ENCODE measurements at regions not wholly inside any gene's neighbourhood (a gene's known extent, or its start where the extent isn't known, plus 50 kb on each side); places are given as distances from the start of the nearest gene placed in this dataset.

- Mint-ChIP-seq H3K27ac (no peak overlapping the region), H3K4me3 (no peak overlapping the region), H3K9me3 (peaks cover 35% of the 10 kb centered on the region), H3K4me1 (ENCODE audit: low read depth) (no peaks in the 10 kb centered on the region), H3K36me3 (ENCODE audit: low read depth) (no peaks in the 10 kb centered on the region), H3K27me3 (no peaks in the 10 kb centered on the region)
- intact Hi-C loops (cut with micrococcal nuclease) = no loop called here
Measured at GRCh38 chr1:238900334-238900865, 486.0 kb upstream of the CHRM3 start.

- no peak overlapping the region for H3K27ac Mint-ChIP-seq
- H3K4me1 Mint-ChIP-seq (ENCODE audit: low read depth) = no peaks in the 10 kb centered on the region
- H3K27me3 Mint-ChIP-seq = no peaks in the 10 kb centered on the region
- H3K36me3 Mint-ChIP-seq (ENCODE audit: low read depth) = no peaks in the 10 kb centered on the region
- peaks cover 35% of the 10 kb centered on the region for H3K9me3 Mint-ChIP-seq
- no peak overlapping the region for H3K4me3 Mint-ChIP-seq
- intact Hi-C loops (cut with micrococcal nuclease) = no loop called here
Measured at GRCh38 chr1:238898856-238899255, 487.5 kb upstream of the CHRM3 start.

DNA sequence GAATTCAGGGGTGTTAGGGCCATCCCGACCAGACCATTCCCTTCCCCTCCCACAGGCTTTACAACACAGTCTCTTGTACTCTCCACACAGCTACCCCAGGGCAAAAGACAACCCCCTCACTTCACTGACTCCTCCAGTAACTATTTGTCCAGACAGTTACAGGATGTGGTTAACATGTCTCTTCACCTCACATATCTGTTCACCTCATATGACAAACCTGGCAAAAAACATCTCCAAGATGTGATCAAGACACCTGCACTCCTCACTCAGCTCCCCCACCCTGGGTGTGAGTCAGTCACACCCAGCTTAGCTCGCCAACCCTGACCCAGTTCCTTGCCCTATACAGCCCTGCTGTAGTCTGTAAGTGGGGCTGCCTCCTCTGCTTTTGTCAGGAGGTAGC lies 490.5 kb upstream of the CHRM3 start:
- intact Hi-C loops (cut with micrococcal nuclease) = no loop called here
- Mint-ChIP-seq H3K9me3 (peaks cover 9% of the 10 kb centered on the region), H3K4me1 (ENCODE audit: low read depth) (no peaks in the 10 kb centered on the region), H3K36me3 (ENCODE audit: low read depth) (no peaks in the 10 kb centered on the region), H3K27me3 (no peaks in the 10 kb centered on the region), H3K4me3 (no peak overlapping the region), H3K27ac (no peak overlapping the region)

DNA sequence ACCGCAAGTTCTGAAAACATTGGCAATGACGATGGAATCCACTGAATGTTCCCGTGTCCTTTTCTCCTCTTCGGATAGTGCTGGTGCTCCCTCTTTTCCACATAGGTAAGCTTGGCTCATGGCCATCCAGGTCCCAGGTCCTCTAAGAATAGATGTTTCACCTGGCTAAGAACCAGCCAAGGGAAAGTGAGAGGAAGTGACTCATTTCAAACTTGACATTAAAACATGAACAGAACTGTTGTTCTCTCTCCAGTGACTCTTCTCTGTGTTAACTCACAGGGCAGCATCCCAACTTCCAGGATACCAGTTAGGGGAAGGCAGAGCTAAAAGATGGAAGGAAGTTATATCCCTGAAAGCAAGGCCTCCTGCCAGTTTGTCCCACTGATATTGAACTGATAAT lies 493.8 kb upstream of the CHRM3 start:
- intact Hi-C loops (cut with micrococcal nuclease) = no loop called here
- Mint-ChIP-seq H3K4me3 (no peak overlapping the region), H3K27me3 (no peaks in the 10 kb centered on the region), H3K27ac (no peak overlapping the region), H3K4me1 (ENCODE audit: low read depth) (no peaks in the 10 kb centered on the region), H3K36me3 (ENCODE audit: low read depth) (no peaks in the 10 kb centered on the region), H3K9me3 (peaks cover 16% of the 10 kb centered on the region)

DNA sequence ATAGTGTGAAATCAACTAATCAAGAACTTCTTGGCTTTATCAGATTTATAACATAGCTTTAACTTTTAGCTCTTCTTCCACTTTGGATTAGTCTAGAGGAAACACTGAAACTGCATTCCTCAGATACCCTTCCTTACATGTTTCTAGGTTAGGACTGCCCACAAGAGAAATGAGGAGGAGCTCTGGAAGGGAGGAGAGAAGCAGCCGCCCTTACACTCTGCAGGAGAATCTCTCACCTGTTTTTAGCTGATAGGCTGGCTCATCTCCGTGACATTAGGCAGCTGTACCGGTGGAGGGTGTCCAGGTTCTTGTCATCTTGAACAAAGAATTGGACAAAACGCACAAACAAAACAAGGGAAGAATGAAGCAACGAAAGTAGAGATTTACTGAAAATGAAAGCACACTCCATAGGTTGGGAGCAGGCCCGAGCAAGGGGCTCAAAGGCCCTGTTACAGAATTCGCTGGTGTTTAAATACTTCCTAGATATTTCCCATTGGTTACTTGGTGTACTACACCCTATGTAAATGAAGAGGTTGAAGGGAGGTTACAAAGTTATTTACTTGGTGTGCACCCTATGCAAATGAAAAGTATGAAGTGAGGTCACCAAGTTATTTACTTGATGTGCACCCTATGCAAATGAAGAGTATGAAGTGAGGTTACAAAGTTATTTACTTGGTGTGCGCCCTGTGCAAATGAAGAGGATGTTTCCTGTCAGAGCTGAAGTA lies 524.9 kb upstream of the CHRM3 start:
- Mint-ChIP-seq H3K36me3 (ENCODE audit: low read depth) (no peaks in the 10 kb centered on the region), H3K27ac (no peak overlapping the region), H3K4me1 (ENCODE audit: low read depth) (no peaks in the 10 kb centered on the region), H3K9me3 (peaks cover 23% of the 10 kb centered on the region), H3K4me3 (no peak overlapping the region), H3K27me3 (no peaks in the 10 kb centered on the region)
- intact Hi-C loops (cut with micrococcal nuclease) = no loop called here

DNA sequence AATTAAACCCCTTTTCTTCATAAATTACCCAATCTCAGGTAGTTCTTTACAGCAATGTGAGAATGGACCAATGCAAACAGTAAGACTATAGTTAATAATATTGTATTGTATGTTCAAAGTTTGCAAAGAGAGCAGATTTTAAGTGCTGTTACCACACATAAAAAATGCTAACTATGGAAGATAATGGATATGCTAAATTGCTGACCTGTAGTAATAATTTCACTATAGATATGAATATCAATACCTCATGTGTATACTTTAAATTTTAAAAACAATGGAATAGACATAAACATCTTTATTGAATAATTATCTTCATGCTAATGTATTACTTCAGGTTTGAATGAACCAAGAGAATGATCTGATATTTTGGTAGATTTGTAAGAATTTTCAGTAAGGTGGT lies 552.4 kb upstream of the CHRM3 start:
- Mint-ChIP-seq H3K4me1 (ENCODE audit: low read depth) (no peaks in the 10 kb centered on the region), H3K27me3 (no peaks in the 10 kb centered on the region), H3K36me3 (ENCODE audit: low read depth) (no peaks in the 10 kb centered on the region), H3K27ac (no peak overlapping the region), H3K4me3 (no peak overlapping the region), H3K9me3 (peaks cover 48% of the 10 kb centered on the region)
- intact Hi-C loops (cut with micrococcal nuclease) = no loop called here

- Mint-ChIP-seq H3K9me3 (peaks cover 48% of the 10 kb centered on the region), H3K4me1 (ENCODE audit: low read depth) (no peaks in the 10 kb centered on the region), H3K4me3 (no peak overlapping the region), H3K27me3 (no peaks in the 10 kb centered on the region), H3K27ac (no peak overlapping the region), H3K36me3 (ENCODE audit: low read depth) (no peaks in the 10 kb centered on the region)
- intact Hi-C loops (cut with micrococcal nuclease) = no loop called here
Measured at GRCh38 chr1:238832106-238832505, 554.3 kb upstream of the CHRM3 start.

DNA sequence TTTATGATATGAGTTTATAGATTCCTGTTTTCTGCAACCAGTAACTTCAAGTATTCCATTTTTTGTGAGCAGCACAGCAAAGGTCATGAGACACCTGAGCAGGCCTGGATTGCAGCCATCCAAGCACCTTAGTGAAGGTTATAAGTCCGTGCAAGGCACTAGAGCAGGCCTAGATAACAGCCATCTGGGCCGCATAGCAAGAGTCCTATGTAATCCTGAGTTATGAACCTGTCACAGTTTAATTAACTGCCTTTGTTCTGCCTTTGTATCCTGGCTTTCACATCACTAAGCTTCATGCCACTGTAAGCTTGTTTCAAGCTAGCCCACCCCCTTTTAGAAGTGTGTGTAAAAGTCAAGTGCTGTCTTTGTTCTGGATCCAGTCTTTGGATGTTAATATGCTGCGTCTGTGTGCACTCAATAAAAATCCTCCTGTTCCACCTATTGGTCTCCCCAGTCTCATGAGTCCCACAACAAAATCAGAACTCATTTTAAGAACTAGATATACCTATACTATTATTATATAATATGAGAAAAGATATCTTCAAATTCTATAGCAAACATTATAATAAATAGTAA lies 556.2 kb upstream of the CHRM3 start:
- Mint-ChIP-seq H3K36me3 (ENCODE audit: low read depth) (no peaks in the 10 kb centered on the region), H3K9me3 (peaks cover 48% of the 10 kb centered on the region), H3K27me3 (no peaks in the 10 kb centered on the region), H3K4me1 (ENCODE audit: low read depth) (no peaks in the 10 kb centered on the region), H3K27ac (no peak overlapping the region), H3K4me3 (no peak overlapping the region)
- intact Hi-C loops (cut with micrococcal nuclease) = no loop called here

DNA sequence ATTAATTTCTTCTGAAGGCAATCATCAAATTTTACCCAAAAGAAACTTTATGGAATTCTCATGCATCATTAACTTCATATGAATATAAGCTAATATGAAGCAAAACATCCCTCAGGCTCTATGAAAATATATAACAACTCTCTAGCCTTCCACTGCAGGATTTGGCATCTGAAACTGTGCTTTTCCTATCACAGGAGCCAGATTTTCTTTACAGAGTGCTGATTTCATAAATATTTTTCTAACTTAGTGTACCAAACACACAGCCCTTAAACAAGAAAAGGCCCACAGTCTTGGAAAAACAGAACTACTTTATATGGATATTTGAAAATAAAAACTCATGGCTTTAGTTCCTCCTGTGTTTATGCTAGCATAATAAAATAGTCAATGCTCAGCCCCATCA lies 559.5 kb upstream of the CHRM3 start:
- no peak overlapping the region for H3K27ac Mint-ChIP-seq
- no peaks in the 10 kb centered on the region for H3K4me1 Mint-ChIP-seq (ENCODE audit: low read depth)
- no peaks in the 10 kb centered on the region for H3K36me3 Mint-ChIP-seq (ENCODE audit: low read depth)
- intact Hi-C loops (cut with micrococcal nuclease) = no loop called here
- H3K4me3 Mint-ChIP-seq = no peak overlapping the region
- H3K9me3 Mint-ChIP-seq = peaks cover 33% of the 10 kb centered on the region
- no peaks in the 10 kb centered on the region for H3K27me3 Mint-ChIP-seq

DNA sequence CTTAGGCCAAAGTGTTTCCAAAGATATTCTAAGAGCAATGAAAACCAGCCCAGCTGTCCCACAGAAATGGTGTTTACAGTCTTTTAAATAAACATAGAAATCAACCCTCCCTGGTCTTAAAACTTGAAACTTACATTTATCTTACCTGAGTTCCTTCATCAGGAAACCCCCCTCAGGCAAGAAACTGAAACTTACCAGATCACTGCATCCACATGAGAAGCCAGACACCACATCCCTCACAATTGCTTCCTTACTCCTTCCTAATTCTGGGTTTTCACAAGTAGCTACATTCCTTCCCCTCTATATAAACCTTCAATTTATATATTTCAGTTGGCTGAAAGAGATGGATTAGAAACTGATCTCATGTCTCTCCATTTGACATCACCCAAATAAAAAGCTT lies 563.0 kb upstream of the CHRM3 start:
- intact Hi-C loops (cut with micrococcal nuclease) = no loop called here
- Mint-ChIP-seq H3K36me3 (ENCODE audit: low read depth) (no peaks in the 10 kb centered on the region), H3K27ac (no peak overlapping the region), H3K4me3 (no peak overlapping the region), H3K4me1 (ENCODE audit: low read depth) (no peaks in the 10 kb centered on the region), H3K9me3 (peaks cover 7% of the 10 kb centered on the region), H3K27me3 (no peaks in the 10 kb centered on the region)

DNA sequence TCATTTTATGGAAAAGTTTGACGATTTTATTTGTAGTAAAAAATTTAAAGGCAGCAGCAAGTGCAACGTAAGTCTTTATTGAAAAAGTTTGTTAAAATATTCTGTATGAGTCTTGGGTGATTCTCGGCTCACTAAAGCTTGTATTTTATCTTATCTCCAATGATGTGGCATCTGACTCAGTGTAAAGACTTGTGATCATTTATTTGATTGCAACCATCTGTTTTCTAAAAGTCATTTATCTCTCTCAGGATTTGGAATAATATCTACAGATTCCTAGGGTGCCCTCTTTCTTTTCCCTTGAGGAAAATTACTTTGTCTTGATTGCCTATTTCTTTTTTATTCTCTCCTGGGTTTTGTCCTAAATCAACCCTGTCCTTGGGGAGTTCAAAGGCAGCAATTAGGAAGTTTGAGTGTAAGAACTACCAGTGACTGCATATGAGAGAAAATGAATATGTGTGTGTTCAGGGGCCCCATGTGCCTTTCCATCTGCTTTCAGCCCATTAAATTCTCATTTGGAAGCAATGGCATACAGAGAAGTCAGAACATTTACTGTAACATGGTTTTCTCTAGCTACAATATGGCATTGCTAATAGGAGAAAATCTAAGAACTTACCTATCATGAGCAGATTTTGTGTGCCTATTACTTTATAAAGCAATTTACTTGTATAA lies 575.0 kb upstream of the CHRM3 start:
- peaks cover 31% of the 10 kb centered on the region for H3K9me3 Mint-ChIP-seq
- H3K27me3 Mint-ChIP-seq = no peaks in the 10 kb centered on the region
- no peaks in the 10 kb centered on the region for H3K36me3 Mint-ChIP-seq (ENCODE audit: low read depth)
- H3K4me3 Mint-ChIP-seq = no peak overlapping the region
- intact Hi-C loops (cut with micrococcal nuclease) = no loop called here
- H3K4me1 Mint-ChIP-seq (ENCODE audit: low read depth) = no peaks in the 10 kb centered on the region
- H3K27ac Mint-ChIP-seq = no peak overlapping the region

GRCh38 chr1:238790882-238791281 lies 595.5 kb upstream of the CHRM3 start:
- Mint-ChIP-seq H3K27me3 (no peaks in the 10 kb centered on the region), H3K4me1 (ENCODE audit: low read depth) (no peaks in the 10 kb centered on the region), H3K36me3 (ENCODE audit: low read depth) (no peaks in the 10 kb centered on the region), H3K4me3 (no peak overlapping the region), H3K27ac (no peak overlapping the region), H3K9me3 (peaks cover 34% of the 10 kb centered on the region)
- intact Hi-C loops (cut with micrococcal nuclease) = no loop called here

GRCh38 chr1:238789916-238790667 lies 596.3 kb upstream of the CHRM3 start:
- Mint-ChIP-seq H3K4me3 (no peak overlapping the region), H3K36me3 (ENCODE audit: low read depth) (no peaks in the 10 kb centered on the region), H3K4me1 (ENCODE audit: low read depth) (no peaks in the 10 kb centered on the region), H3K9me3 (peaks cover 34% of the 10 kb centered on the region), H3K27me3 (no peaks in the 10 kb centered on the region), H3K27ac (no peak overlapping the region)
- intact Hi-C loops (cut with micrococcal nuclease) = no loop called here

DNA sequence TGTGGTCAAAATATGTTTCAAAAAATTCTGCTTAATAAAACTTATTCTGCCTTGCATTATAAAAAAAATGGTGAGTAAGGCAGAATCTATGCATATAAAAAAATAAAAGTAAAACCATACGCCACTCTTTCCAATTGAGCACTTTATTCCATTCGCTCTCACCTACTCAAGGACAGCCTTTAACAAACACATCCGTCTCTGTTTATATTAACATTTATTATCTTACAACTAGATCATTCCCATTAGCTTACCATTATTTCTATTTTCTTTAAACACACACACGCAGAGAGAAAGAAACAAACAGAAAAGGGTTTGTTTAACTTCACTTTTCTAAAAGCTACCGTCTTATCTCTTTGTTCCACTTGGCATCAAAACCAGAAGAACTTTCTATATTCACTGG lies 598.9 kb upstream of the CHRM3 start:
- H3K27ac Mint-ChIP-seq = no peak overlapping the region
- no peaks in the 10 kb centered on the region for H3K27me3 Mint-ChIP-seq
- intact Hi-C loops (cut with micrococcal nuclease) = no loop called here
- H3K9me3 Mint-ChIP-seq = peaks cover 17% of the 10 kb centered on the region
- no peaks in the 10 kb centered on the region for H3K4me1 Mint-ChIP-seq (ENCODE audit: low read depth)
- no peaks in the 10 kb centered on the region for H3K36me3 Mint-ChIP-seq (ENCODE audit: low read depth)
- H3K4me3 Mint-ChIP-seq = no peak overlapping the region

All from dendritic cell treated with granulocyte-macrophage colony-stimulating factor and Interleukin-4, amounts not matched to agents 40 ng/mL and 50 ng/mL, for 4 days (primary cell).